ENCODE measurements at regions not wholly inside any gene's neighbourhood (a gene's known extent, or its start where the extent isn't known, plus 50 kb on each side); places are given as distances from the start of the nearest gene placed in this dataset.

DNA sequence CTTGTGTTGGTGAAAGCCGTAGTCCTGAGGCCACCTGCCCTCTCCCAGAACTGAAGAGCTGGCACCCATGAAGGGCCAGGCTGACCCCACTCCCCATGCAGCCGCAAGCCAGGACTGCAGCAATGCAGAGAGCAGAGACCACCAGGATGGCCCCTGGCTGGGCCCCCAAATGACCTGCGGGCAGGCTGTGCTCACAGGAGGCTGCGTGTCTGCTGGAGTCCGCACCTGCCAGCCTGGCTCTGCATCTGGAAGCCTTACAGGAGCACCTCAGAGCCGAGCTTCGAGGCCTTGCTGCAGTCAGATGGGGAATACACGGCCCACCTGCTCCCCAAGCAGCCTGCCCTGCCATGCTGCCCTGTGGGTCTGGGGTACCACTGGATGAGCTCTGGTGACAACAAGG is 1336.8 kb downstream of the TBC1D22A start (continued):
- TF ChIP-seq, protein P1, sequence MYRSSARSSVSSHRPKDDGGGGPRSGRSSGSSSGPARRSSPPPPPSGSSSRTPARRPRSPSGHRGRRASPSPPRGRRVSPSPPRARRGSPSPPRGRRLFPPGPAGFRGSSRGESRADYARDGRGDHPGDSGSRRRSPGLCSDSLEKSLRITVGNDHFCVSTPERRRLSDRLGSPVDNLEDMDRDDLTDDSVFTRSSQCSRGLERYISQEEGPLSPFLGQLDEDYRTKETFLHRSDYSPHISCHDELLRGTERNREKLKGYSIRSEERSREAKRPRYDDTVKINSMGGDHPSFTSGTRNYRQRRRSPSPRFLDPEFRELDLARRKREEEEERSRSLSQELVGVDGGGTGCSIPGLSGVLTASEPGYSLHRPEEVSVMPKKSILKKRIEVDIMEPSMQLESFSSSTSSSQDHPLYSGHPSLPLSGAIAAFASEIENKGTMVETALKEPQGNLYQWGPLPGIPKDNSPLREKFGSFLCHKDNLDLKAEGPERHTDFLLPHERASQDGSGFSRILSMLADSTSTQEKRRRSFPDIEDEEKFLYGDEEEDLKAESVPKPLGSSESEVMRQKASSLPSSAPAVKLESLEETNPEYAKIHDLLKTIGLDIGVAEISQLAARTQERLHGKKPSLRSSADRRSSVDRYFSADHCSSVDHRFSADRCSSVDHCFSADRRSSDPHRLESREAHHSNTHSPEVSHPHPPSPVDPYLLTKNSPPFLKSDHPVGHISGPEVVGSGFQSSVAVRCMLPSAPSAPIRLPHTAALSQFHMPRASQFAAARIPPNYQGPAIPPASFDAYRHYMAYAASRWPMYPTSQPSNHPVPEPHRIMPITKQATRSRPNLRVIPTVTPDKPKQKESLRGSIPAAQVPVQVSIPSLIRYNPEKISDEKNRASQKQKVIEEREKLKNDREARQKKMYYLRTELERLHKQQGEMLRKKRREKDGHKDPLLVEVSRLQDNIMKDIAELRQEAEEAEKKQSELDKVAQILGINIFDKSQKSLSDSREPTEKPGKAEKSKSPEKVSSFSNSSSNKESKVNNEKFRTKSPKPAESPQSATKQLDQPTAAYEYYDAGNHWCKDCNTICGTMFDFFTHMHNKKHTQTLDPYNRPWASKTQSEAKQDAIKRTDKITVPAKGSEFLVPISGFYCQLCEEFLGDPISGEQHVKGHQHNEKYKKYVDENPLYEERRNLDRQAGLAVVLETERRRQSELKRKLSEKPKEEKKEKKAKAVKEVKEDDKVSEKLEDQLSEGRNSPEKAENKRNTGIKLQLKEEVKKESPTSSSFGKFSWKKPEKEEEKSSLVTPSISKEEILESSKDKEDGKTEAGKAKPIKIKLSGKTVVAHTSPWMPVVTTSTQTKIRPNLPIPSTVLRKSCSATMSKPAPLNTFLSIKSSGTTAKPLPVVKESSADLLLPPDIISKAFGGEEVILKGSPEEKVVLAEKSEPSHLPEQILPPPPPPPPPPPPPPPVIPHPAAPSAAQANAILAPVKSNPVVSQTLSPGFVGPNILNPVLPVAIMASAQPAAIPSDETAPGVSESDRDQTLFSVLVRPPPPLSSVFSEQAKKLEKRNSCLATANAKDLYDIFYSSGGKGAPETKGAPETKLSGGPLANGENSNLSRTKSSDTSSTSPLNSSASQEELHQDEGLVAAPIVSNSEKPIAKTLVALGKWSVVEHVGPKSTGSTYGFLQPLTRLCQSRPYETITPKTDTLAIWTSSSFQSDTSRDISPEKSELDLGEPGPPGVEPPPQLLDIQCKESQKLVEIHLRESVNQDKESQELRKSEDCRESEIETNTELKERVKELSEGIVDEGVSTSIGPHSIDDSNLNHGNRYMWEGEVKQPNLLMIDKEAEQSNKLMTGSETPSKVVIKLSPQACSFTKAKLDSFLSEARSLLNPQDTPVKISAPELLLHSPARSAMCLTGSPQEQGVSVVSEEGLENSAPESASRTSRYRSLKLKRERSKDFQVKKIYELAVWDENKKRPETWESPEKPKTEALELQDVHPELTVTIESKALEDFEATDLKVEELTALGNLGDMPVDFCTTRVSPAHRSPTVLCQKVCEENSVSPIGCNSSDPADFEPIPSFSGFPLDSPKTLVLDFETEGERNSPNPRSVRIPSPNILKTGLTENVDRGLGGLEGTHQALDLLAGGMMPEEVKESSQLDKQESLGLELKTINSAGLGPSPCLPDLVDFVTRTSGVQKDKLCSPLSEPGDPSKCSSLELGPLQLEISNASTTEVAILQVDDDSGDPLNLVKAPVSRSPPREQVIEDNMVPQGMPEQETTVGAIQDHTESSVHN (CRISPR knock-in tag; IDR thresholded peaks at IDR 0.05), result no peak
- TF ChIP-seq ZNF720 (CRISPR knock-in tag; IDR thresholded peaks at IDR 0.05) (no peak), YEATS4 (CRISPR knock-in tag; IDR thresholded peaks at IDR 0.05; ENCODE audit: borderline replicate concordance) (no peak), SRF (IDR thresholded peaks at IDR 0.05; ENCODE audit: low read depth, low read length) (no peak)

DNA sequence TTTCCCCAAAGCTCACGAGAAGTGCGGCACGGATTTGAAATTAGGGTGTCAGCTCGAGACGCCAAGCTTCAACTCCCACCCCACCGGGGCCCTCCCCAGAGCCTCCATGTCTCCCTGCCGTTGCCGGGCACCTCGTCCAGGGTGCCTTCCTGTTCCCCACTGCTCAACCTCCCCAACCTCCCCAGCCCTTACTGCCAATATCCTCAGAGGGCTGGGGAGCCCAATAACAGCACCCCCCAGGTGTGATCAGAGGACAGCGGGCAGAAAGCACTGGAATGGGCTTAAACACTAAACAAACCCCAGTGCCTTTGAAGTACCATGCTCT is 1336.4 kb downstream of the TBC1D22A start:
- ChIA-PET CTCF (ENCODE audit: low intra/inter-chr PET ratio, low total read pairs) (no interaction called here), POLR2A (no interaction called here)
- TF ChIP-seq NBN (conservative IDR thresholded peaks at IDR 0.05) (no peak), KDM5B (CRISPR knock-in tag; IDR thresholded peaks at IDR 0.05; ENCODE audit: borderline replicate concordance) (no peak), NR3C1 (CRISPR knock-in tag; IDR thresholded peaks at IDR 0.05) (no peak), NR2F1 (CRISPR knock-in tag; IDR thresholded peaks at IDR 0.05) (no peak), ZNF782 (CRISPR knock-in tag; IDR thresholded peaks at IDR 0.05; ENCODE audit: borderline replicate concordance) (no peak), IKZF4 (CRISPR knock-in tag; IDR thresholded peaks at IDR 0.05; ENCODE audit: borderline replicate concordance, low read depth, not compliant biosample characterization) (no peak), ZNF660 (CRISPR knock-in tag; IDR thresholded peaks at IDR 0.05; ENCODE audit: borderline replicate concordance, low read depth) (no peak), NAIF1 (CRISPR knock-in tag; IDR thresholded peaks at IDR 0.05; ENCODE audit: borderline replicate concordance) (no peak), ARNT2 (CRISPR knock-in tag; IDR thresholded peaks at IDR 0.05; ENCODE audit: low read depth) (no peak)
- TF ChIP-seq, protein P2, sequence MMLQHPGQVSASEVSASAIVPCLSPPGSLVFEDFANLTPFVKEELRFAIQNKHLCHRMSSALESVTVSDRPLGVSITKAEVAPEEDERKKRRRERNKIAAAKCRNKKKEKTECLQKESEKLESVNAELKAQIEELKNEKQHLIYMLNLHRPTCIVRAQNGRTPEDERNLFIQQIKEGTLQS (CRISPR knock-in tag; IDR thresholded peaks at IDR 0.05), result no peak

More for the DNA sequence above, 1336.4 kb downstream of the TBC1D22A start:
- 3% methylated on average over 8 of the region's 10 CpGs for WGBS (ENCODE audit: low lambda C conversion rate)
- no peaks in the 10 kb centered on the region for H4K20me1 ChIP-seq (ENCODE audit: insufficient read depth, low read length)
- H3K27me3 ChIP-seq (ENCODE audit: control insufficient read depth in 1 of 2, insufficient read depth in 2 of 2, low read length in 2 of 2), result peaks cover 1 to 43% of the 10 kb centered on the region in 2 experiments; a peak in 4 of 5 replicates
- no peak overlapping the region for H3K9ac ChIP-seq (ENCODE audit: insufficient read depth, low read depth, low read length)
- H3K4me2 ChIP-seq (ENCODE audit: low read depth, low read length), result no peak overlapping the region
- no peak overlapping the region for H3K4me3 ChIP-seq (replicated peaks in 1 of 3; ENCODE audit: insufficient read depth in 1 of 3, low read depth in 2 of 3, low read length in 3 of 3)
- no peaks in the 10 kb centered on the region for H3K9me3 ChIP-seq (ENCODE audit: low read length)
- no peak overlapping the region for H2AFZ ChIP-seq (ENCODE audit: low read length)
- no peaks in the 10 kb centered on the region for H3K79me2 ChIP-seq (ENCODE audit: insufficient read depth, low read length)
- no peak for ATAC-seq
- no peak overlapping the region for H3K27ac ChIP-seq (ENCODE audit: extremely low read length, insufficient read depth, low read length)
- no TSS peak for BruUV-seq (replicated peaks)
- H3K36me3 ChIP-seq (replicated peaks in 1 of 2; ENCODE audit: control insufficient read depth in 1 of 2, insufficient read depth in 2 of 2, low read length in 2 of 2), result no peaks in the 10 kb centered on the region
- intact Hi-C loops (cut with micrococcal nuclease; ENCODE audit: unreplicated experiment), result no loop called here
- FAIRE-seq, result no peak
- in situ Hi-C loops (cut with HindIII; ENCODE audit: extremely low pct_ligation_motif_present, low pct_unique_long_range_greater_than_20kb), result no loop called here
- no peaks in the 10 kb centered on the region for H3K4me1 ChIP-seq (ENCODE audit: insufficient read depth, low read length)
- DNase-seq (ENCODE audit: low spot score), result no peak

Data from HepG2 (cell line).